HFF-Myc (cell line): ENCODE measurements at regions not wholly inside any gene's neighbourhood (a gene's known extent, or its start where the extent isn't known, plus 50 kb on each side); places are given as distances from the start of the nearest gene placed in this dataset.
"Not testable (repeated sequence)": the region's sequence is repeated elsewhere in the genome, so short reads cannot be mapped to it uniquely, and the experiment has no call there.

Experiments
- DNase-seq: peaks from one replicate; pipeline ENCODE4 v3.0.0-alpha.2; 2011; ENCODE audit warnings: low read depth; ENCODE audit errors: extremely low read depth
- H3K4me3 ChIP-seq: replicated peaks from 2 replicates; pipeline ENCODE4 v1.5.1; 2011; ENCODE audit warnings: low read depth, mild to moderate bottlenecking, control low read depth, low read length

DNA sequence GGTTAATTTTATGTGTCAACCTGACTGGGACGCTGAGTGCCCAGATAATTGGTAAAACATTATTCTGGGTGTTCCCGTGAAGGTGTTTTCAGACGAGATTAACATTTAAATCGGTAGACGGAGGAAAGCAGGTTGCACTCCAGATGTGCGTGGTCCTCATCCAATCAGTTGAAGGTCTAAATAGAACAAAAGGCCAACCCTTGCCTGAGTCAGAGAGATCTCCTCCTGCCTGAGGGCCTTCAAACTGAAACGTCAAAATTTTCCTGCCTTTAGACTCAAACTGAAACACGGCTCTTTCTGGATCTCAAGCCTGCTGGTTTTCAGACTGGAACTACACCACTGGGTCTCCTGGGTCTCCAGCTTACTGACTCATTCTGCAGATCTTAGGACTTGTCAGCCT is 70.9 kb downstream of the NPIPA5 start:
- H3K4me3 ChIP-seq, DNase-seq: not testable (repeated sequence)

DNA sequence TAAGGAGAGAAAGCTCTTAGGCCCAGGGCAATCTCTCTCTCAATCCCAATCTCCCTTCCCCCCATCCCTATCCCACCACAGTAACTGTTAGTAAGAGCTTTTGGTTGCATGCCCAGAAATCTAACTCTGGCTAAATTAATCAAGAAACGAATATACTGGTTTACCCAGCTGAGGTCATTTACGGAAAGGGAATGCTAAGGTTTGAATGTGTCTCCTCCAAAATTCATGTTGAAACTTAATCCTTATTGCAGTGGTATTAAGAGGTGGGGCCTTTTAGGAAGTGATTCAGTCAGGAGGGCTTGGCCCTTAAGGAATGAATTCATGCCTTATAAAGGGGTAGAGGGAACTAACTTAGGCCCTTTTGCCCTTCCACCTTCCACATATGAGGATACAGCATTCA is 72.2 kb downstream of the NPIPA5 start:
- peak; percentile 3 for DNase-seq
- not testable (repeated sequence) for H3K4me3 ChIP-seq

DNA sequence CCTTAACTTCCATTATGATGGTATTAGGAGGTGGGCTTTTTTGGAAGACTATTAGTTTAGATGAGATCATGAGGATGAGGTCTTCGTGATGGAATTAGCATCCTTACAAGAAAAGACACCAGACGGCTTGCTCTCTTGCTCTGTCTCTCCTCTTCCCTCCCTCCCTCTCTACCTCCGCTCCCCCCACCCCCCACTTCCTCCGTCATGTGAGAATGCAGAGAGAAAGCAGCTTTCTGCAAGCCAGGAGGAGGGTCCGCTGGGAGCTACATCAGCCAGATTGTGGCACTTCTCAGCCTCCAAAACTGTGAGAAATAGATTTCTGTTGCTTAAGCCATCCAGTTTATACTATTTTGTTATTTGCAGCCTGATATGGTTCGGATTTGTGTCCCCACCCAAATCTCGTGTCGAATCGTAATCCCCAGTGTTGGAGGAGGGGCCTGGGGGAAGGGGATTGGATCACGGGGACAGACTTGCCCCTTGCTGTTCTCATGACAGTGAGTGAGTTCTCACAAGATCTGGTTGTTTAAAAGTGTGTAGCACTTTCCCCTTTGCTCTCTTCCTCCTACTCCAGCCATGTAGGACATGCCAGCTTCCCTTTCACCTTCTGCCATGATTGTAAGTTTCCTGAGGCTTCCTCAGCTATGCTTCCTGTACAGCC is 74.3 kb downstream of the NPIPA5 start:
- H3K4me3 ChIP-seq, DNase-seq: not testable (repeated sequence)

DNA sequence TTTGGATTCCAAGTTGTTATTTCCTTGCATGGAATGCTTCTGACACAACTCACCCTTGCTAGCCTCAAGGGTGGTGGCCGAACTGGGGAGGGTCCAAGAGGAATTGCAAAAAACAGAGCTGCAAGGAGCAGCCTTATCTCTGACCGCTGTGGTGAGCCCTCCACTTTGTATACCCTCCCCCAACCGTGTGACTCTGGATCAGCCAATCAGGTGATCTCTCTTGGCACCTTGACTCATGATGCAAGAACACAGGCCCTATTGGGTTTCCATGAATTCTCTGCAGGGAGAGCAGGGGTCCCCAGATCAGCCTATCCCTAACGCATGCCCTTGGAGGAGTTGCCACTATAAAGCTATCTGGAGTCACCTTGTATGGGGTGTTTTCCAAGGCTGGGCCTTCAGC is 81.0 kb downstream of the NPIPA5 start:
- H3K4me3 ChIP-seq, DNase-seq: not testable (repeated sequence)

DNA sequence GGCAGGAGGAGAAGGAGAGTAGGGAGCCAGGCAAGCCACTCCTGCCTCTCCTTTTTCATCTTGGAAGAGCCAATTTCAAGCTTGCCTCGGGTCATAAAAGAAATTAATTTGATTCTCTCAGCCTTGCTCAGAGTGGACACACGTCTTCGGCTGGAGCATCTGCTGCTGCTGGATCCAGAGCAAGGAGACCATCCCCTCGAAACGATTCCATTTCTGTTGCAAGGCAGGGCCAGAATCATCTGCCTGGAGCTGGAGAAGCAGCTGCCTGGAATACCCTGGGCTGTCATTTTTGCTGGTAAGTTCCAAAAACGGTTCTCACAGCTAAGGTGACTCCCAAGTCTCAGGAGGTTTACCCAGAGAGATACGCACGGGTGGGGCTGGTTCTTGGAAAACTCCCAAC is 103.3 kb downstream of the NPIPA5 start:
- not testable (repeated sequence) for DNase-seq

DNA sequence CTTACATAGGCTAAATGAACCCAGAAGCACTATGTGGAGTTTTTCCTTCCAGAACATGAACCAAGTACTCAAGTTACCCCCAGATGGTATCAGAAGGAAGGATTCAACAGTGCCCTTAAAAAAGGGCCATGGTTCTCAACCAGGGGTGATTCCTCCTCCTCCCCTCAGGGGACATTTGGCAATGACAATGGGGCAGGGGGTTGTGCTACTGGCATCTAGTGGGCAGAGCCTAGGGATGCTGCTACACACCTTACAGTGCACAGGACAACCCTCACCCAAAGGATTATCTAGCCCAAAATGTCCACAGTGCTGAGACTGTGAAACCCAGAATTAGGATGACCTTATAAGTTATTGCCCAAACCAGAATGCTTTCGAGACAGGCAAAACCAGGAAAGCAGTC is 104.1 kb downstream of the NPIPA5 start:
- not testable (repeated sequence) for H3K4me3 ChIP-seq, DNase-seq

More for the DNA sequence above, 103.3 kb downstream of the NPIPA5 start:
- H3K4me3 ChIP-seq = not testable (repeated sequence)

DNA sequence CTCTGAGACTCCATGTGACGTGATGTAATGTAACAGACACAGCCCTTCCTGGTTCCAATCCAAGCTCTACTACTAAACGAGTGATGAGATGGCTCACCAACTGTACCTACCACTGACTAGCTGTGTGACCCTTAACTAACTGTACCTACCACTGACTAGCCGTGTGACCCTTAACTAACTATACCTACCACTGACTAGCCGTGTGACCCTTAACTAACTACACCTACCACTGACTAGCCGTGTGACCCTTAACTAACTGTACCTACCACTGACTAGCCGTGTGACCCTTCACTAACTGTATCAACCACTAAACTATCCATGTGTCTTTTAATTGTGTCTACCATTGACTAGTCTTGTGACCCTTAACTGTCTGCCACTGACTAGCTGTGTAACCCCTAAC is 111.2 kb downstream of the NPIPA5 start:
- DNase-seq, H3K4me3 ChIP-seq: not testable (repeated sequence)

DNA sequence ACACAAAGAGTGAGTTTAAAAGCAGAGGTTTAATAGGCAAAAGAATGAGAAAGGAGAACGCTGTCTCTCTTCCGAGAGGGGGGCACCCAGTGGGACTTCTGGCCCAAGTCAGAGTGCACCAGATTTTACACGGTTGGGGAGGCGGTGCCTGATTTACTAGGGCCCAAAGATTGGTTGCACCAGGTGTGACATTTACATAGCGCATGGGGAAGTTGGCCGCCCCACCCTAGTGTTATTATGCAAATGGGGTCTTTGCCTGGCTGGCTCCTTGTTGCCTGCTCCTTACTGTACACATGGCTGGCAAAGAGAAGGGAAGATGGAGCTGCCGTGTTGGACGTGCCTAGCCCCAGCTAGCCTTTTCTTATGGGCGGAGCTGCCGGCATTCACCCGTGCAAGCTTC is 115.9 kb downstream of the NPIPA5 start:
- not testable (repeated sequence) for H3K4me3 ChIP-seq, DNase-seq

DNA sequence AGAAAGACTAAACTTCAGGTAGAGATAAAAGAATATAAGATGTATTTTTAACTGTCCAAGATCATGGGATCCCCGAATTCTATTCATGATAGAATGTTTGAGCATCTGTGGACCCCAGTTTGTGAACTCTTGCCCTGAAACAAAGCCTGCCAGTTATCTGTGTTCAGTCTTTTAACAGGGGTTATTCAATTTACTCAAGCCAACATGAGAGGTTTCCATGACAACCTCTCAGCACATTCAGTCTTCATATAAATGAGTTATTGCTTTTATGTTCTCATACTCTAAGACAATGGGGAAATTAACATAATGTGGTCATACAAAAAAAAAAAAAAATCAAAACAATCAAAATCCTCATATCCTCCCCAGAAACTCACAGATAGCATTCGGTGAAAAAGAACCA is 130.1 kb downstream of the NPIPA5 start:
- not testable (repeated sequence) for H3K4me3 ChIP-seq, DNase-seq

DNA sequence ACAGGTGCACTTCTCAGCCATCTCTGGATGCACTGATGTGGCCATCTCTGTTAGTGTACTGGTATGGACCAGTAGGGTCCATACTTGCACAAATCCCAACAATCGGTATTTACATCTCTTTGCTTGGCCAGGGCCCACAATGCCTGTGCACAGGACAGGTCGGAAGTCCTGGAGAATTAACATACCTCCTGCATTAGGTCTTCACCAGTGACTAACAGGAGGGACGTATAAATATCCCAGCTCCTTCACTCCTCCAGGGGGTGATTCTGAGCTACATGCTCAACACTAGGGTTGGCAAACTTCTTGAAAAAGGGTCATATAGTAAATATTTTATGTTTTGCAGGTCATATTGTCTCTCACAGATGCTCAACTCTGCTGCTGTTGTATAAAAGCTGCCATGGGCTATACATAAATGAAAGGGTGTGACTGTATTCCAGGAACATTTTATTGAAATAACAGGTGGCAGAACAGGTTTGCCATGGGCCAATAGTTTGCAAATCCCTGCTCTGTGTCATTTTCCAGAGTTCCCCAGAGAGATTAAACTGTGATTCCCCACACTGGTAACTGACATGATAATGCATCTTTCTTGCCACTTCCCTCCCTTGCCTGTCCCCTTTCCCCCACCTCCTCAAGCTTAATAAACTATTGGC is 141.3 kb downstream of the NPIPA5 start:
- not testable (repeated sequence) for DNase-seq, H3K4me3 ChIP-seq

DNA sequence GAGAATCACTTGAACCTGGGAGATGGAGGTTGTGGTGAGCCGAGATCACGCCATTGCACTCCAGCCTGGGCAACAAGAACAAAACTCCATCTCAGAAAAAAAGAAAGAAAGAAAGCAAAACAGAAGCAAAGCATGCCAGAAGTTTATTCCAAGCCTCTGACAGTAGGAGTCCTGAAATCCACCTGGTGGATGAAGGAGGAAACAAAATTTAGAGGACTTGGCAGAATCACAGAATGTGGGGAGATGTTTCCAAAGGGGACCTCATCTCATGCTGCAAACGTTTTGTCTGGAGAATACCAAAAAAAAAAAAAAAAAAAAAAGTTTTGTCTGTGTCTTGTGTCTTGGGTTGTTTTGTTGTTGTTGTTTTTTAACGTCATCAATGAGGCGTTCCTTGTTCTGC is 141.1 kb upstream of the RRN3 start:
- DNase-seq, H3K4me3 ChIP-seq: not testable (repeated sequence)

DNA sequence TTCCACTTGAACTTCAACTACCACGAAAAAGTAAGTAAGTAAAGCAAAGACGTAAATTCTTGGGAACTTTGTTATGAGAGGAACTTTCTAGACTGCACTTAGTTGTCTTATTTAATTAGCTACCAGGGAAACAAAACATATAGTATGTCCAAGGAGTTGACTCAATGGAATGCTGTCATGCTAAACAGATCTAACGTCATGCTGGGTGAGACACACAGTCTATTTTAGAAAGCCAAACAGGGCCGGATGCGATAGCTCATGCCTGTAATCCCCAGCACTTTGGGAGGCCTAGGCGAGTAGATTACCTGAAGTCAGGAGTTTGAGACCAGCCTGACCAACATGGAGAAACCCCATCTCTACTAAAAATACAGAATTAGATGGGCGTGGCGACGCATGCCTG is 140.6 kb upstream of the RRN3 start:
- not testable (repeated sequence) for H3K4me3 ChIP-seq, DNase-seq

DNA sequence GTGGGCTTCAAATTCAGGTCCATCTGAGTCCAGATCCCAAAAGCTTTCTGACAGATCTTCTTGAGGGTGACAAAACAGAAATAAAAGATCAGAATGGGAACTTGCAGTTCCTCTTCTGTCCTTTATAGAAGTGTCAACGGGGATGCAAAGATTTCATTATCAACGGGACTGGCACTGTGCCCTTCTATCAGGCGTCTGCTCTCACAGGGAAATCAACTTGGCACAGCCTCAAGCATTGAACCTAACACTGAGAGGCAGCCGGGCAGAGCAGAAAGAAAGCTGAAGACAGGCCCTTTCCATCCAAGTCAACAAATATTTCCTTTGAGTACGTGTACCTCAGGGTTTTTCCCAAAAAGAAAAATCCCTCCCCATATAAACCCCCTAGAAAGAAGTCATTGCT is 136.4 kb upstream of the RRN3 start:
- DNase-seq, H3K4me3 ChIP-seq: not testable (repeated sequence)

DNA sequence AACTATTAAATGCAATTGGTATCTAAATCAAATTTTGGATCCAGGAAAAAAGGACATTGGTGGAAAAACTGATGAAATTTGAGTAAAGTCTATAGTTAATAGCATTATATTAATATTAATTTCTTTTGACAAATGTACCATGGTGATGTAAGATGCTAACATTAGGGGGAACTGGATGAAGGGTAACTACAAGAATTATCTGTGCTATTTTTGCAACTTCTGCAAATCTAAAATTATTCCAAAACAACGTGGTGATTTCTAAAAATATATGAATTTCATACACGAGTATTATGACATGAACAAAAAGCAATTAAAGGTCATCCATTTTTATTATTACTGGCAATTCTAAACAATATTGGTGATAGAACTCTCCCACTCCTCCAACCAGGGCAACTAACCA is 135.6 kb upstream of the RRN3 start:
- not testable (repeated sequence) for DNase-seq, H3K4me3 ChIP-seq

DNA sequence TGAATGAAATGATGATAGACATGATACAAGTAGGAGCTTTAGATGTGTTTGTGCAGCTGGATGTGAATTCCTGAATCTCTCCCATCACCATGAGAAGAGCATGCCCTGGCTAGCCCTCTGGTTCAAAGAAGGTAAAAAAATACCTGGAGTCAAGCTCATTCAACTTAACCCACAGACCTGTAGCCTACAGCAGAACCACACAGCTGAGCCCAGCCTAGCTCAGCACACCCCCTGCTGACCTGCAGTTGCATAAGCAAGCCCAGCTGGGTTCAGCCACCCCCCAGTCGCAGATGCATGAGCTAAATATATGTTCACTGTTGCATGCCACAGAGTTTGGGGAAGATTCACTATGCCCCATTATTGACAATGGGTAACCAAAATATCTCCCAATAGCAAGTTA is 130.6 kb upstream of the RRN3 start:
- not testable (repeated sequence) for DNase-seq, H3K4me3 ChIP-seq

DNA sequence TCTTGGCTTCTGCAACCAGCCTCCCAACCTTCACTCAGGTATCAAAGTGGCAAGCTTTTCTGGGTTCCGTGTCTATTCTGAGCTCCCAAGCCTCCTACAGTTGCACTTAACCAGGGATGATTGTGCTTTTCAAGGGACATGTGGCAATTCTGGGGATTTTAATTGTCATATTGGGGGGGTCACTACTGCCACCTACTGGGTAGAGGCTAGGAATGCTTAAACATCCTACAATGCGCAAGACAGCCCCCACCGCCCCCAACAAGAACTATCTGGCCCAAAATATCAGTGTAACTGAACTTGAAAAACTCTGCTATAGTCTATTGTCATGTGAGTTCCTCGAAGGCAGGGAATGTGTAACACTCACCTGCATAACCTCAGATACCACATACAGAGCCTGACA is 129.3 kb upstream of the RRN3 start:
- not testable (repeated sequence) for H3K4me3 ChIP-seq, DNase-seq
